ENCODE measurements at regions not wholly inside any gene's neighbourhood (a gene's known extent, or its start where the extent isn't known, plus 50 kb on each side); places are given as distances from the start of the nearest gene placed in this dataset.
"Not testable (repeated sequence)": the region's sequence is repeated elsewhere in the genome, so short reads cannot be mapped to it uniquely, and the experiment has no call there.

DNA sequence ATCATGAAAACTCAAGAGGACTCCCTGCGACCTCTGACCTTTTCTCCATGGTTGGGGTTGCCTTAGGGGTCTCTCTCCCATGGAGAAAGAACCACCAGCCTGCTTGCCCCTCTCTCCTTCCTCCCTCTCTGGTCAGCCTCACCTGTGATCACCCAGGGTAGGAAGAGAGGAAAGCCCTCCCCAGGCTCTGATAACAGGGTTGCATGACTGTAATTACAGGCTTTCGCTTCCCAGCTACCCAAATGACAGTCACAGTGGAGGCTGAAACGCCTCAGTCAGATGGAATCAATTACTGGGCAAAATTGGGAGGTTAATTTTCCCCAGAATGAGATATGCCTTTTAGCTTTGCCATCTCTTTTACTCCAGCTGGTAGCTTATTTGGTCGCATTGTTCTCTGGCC lies 265.8 kb upstream of the SOX9 start:
- Histone ChIP-seq H3K36me3 (ENCODE audit: control insufficient read depth in 1 of 2, insufficient read depth in 2 of 2, low read length in 1 of 2) (no peaks in the 10 kb centered on the region), H3K4me1 (ENCODE audit: control insufficient read depth in 1 of 2, insufficient read depth in 2 of 2, low read length in 2 of 2) (no peaks in the 10 kb centered on the region), H3K27me3 (ENCODE audit: control insufficient read depth in 1 of 2, insufficient read depth in 2 of 2, low read length in 1 of 2) (no peaks in the 10 kb centered on the region), H3K27ac (ENCODE audit: low read depth in 1 of 2, low read length in 2 of 2) (no peak overlapping the region), H3K4me3 (ENCODE audit: low read length in 2 of 2) (no peak overlapping the region), H3K9me3 (ENCODE audit: control insufficient read depth, low read length) (no peaks in the 10 kb centered on the region)
- intact Hi-C loops (cut with DNase I), result no loop called here
- ATAC-seq (ENCODE audit: low FRiP score) (no peak), DNase-seq (no peak)
- 69 to 78% methylated on average over 4 of the region's 4 CpGs for WGBS, 2 donors

DNA sequence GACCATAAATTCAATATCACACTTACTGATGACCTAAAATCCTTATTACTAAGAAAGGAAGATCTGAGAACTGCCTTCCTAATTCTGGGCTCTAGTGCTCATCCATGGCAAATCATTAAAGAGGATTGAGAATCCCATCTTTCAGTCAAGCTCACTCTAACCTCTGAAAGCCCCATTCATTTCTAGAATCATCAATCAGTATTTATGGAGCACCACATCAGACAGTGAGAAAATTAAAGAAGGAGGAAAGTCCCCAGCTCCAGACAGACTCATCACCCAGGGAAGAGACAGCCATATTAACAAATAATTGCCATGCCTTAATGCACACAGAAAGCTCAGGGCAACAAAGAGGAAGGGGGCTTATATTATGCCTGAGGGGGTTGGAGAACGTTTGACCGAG lies 256.1 kb upstream of the SOX9 start:
- H3K4me1 ChIP-seq (ENCODE audit: control insufficient read depth in 1 of 2, insufficient read depth in 2 of 2, low read length in 2 of 2), result no peaks in the 10 kb centered on the region
- no peak overlapping the region for H3K4me3 ChIP-seq (ENCODE audit: low read length in 2 of 2)
- no peak overlapping the region for H3K27ac ChIP-seq (ENCODE audit: low read depth in 1 of 2, low read length in 2 of 2)
- H3K36me3 ChIP-seq (ENCODE audit: control insufficient read depth in 1 of 2, insufficient read depth in 2 of 2, low read length in 1 of 2), result no peaks in the 10 kb centered on the region
- no peaks in the 10 kb centered on the region for H3K27me3 ChIP-seq (ENCODE audit: control insufficient read depth in 1 of 2, insufficient read depth in 2 of 2, low read length in 1 of 2)
- 59 to 66% methylated on average over 2 of the region's 2 CpGs for WGBS, 2 donors
- DNase-seq, result no peak
- H3K9me3 ChIP-seq (ENCODE audit: control insufficient read depth, low read length), result no peaks in the 10 kb centered on the region
- ATAC-seq (ENCODE audit: low FRiP score), result no peak
- intact Hi-C loops (cut with DNase I), result no loop called here

DNA sequence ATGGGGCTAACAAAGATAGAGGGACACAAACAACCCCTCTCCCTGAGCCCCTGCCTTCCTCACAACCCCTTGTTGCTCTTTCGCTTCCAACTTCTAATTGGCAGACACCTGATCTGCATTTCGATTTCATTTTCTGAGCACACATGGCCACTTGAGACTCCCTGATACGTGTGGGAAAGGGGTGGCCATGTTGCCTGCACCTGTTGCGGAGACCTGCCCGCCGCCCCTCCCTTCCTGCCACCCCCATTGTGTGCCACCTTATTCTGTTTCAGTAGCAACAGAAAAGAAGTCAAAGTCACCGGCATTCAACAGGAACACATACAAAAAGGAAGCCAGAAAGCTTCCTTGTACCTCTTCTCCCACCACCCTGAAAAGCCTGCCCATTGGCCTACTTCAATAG lies 254.7 kb upstream of the SOX9 start:
- no peaks in the 10 kb centered on the region for H3K27me3 ChIP-seq (ENCODE audit: control insufficient read depth in 1 of 2, insufficient read depth in 2 of 2, low read length in 1 of 2)
- WGBS, 2 donors, result 88 to 90% methylated on average over 7 of the region's 7 CpGs
- ATAC-seq (ENCODE audit: low FRiP score), result no peak
- intact Hi-C loops (cut with DNase I), result no loop called here
- no peaks in the 10 kb centered on the region for H3K9me3 ChIP-seq (ENCODE audit: control insufficient read depth, low read length)
- no peak for DNase-seq
- no peak overlapping the region for H3K4me3 ChIP-seq (ENCODE audit: low read length in 2 of 2)
- no peaks in the 10 kb centered on the region for H3K4me1 ChIP-seq (ENCODE audit: control insufficient read depth in 1 of 2, insufficient read depth in 2 of 2, low read length in 2 of 2)
- H3K27ac ChIP-seq (ENCODE audit: low read depth in 1 of 2, low read length in 2 of 2), result no peak overlapping the region
- H3K36me3 ChIP-seq (ENCODE audit: control insufficient read depth in 1 of 2, insufficient read depth in 2 of 2, low read length in 1 of 2), result no peaks in the 10 kb centered on the region

DNA sequence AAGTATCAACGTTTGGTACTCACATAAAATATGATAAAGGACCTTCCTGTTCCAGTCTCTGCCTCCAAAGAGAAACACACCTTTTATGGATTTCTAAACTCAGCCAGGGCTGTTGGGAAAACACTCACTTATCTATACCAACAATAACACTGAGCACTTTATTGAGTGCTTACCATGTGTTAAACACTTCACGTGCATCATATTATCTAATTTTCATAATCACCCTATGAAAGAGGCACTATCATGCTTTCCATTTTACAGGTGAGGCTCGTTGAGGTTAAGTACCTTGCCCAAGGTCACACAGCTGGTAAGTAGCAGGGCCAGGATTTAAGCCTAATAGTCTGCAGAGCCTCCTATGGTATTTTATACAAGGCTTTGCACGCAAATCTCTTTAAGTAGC lies 251.5 kb upstream of the SOX9 start:
- Histone ChIP-seq H3K4me1 (ENCODE audit: control insufficient read depth in 1 of 2, insufficient read depth in 2 of 2, low read length in 2 of 2) (no peaks in the 10 kb centered on the region), H3K9me3 (ENCODE audit: control insufficient read depth, low read length) (no peaks in the 10 kb centered on the region), H3K4me3 (ENCODE audit: low read length in 2 of 2) (no peak overlapping the region), H3K36me3 (ENCODE audit: control insufficient read depth in 1 of 2, insufficient read depth in 2 of 2, low read length in 1 of 2) (no peaks in the 10 kb centered on the region), H3K27ac (ENCODE audit: low read depth in 1 of 2, low read length in 2 of 2) (no peak overlapping the region), H3K27me3 (ENCODE audit: control insufficient read depth in 1 of 2, insufficient read depth in 2 of 2, low read length in 1 of 2) (no peaks in the 10 kb centered on the region)
- intact Hi-C loops (cut with DNase I), result no loop called here
- 59 to 60% methylated on average over 4 of the region's 4 CpGs for WGBS, 2 donors
- no peak for DNase-seq
- ATAC-seq (ENCODE audit: low FRiP score), result no peak

DNA sequence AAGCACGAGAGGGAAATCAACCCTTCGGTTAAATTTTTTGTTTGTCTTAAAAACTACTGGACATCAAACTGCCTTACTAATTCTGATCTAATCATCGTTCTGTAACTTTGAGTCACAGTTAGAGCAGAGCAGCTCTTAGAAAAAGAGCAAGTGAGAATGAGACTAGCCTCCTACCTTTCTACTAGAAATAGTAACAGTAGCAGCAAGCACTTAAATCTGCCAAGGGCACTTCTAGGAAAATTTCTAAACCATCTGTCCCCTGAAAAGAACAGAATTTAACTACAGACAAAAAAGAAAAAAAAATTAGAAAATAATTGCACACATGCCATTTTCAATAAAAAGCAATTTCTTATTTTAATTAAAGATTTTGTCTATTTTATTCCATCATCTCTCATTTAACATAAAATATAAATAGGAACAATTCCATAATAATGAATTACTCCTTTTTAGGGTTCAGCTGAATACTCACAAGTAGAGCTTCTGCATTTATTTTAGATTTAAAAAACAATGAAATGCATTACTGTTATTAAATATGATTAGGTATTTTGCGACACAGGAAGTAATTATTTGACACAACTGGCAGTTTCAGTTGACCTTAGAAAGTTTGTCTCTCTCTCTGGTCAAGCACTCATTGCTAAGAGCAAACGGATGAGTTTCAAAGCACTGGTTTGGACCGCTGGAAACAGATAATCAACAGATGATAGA lies 250.8 kb upstream of the SOX9 start:
- intact Hi-C loops (cut with DNase I), result no loop called here
- no peaks in the 10 kb centered on the region for H3K4me1 ChIP-seq (ENCODE audit: control insufficient read depth in 1 of 2, insufficient read depth in 2 of 2, low read length in 2 of 2)

DNA sequence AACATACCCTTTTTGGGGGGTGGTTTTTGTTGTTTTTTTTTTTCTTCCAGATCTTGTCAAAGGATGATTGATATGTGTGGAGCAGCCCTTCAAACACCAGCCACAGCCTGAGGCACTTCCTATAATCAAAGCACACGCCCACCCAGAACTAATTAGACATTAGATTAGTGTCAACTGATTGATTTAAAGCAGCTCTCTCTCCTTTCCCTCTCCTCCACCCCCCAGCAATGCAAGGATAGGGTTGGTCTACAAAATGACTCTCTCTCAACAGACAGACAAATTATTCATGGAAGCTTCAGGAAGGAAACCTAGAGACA lies 250.3 kb upstream of the SOX9 start:
- Histone ChIP-seq H3K27me3 (ENCODE audit: control insufficient read depth in 1 of 2, insufficient read depth in 2 of 2, low read length in 1 of 2) (no peaks in the 10 kb centered on the region), H3K4me3 (ENCODE audit: low read length in 2 of 2) (no peak overlapping the region), H3K4me1 (ENCODE audit: control insufficient read depth in 1 of 2, insufficient read depth in 2 of 2, low read length in 2 of 2) (no peaks in the 10 kb centered on the region), H3K27ac (ENCODE audit: low read depth in 1 of 2, low read length in 2 of 2) (no peak overlapping the region), H3K36me3 (ENCODE audit: control insufficient read depth in 1 of 2, insufficient read depth in 2 of 2, low read length in 1 of 2) (no peaks in the 10 kb centered on the region), H3K9me3 (ENCODE audit: control insufficient read depth, low read length) (no peaks in the 10 kb centered on the region)
- ATAC-seq (ENCODE audit: low FRiP score), result no peak
- no peak for DNase-seq
- 45 to 47% methylated on average over 1 of the region's 1 CpG for WGBS, 2 donors
- intact Hi-C loops (cut with DNase I), result no loop called here

More for the DNA sequence above, 250.8 kb upstream of the SOX9 start:
- Histone ChIP-seq H3K4me3 (ENCODE audit: low read length in 2 of 2) (no peak overlapping the region), H3K9me3 (ENCODE audit: control insufficient read depth, low read length) (no peaks in the 10 kb centered on the region), H3K27ac (ENCODE audit: low read depth in 1 of 2, low read length in 2 of 2) (no peak overlapping the region), H3K27me3 (ENCODE audit: control insufficient read depth in 1 of 2, insufficient read depth in 2 of 2, low read length in 1 of 2) (no peaks in the 10 kb centered on the region), H3K36me3 (ENCODE audit: control insufficient read depth in 1 of 2, insufficient read depth in 2 of 2, low read length in 1 of 2) (no peaks in the 10 kb centered on the region)
- ATAC-seq (ENCODE audit: low FRiP score) (no peak), DNase-seq (no peak)
- 58 to 64% methylated on average over 6 of the region's 6 CpGs for WGBS, 2 donors

DNA sequence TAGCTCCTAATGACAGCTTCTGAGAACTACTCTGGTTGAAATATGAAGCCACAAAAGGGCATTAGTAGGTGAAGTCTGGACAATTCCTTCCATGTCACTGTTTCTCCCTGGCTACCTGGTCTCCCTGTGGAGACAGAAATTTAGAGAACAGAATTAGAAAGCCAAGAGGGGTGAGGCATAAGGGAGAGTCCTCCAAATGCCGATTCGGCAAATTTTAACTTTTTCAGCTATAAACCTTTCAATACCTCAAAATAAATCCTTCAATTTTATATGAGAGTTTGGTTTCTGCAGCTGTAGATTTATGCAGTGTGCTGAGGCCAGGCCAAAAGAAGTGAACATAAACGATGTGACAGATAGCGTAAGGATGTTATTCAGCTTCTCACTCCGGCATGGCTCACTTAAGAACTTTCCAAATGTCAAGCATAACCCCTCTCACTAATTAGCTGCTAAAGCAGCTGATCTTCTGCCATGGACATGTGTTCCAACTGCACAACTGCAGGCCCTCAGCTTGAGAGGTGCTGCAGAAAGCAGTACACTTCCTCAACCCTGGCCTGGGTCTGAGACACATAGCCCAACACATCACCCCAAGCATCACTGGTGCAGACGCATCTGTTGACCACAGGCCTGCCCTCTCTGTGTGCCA lies 247.9 kb upstream of the SOX9 start:
- no peaks in the 10 kb centered on the region for H3K9me3 ChIP-seq (ENCODE audit: control insufficient read depth, low read length)
- H3K27me3 ChIP-seq (ENCODE audit: control insufficient read depth in 1 of 2, insufficient read depth in 2 of 2, low read length in 1 of 2), result no peaks in the 10 kb centered on the region
- DNase-seq (no peak), ATAC-seq (ENCODE audit: low FRiP score) (no peak)
- H3K36me3 ChIP-seq (ENCODE audit: control insufficient read depth in 1 of 2, insufficient read depth in 2 of 2, low read length in 1 of 2), result no peaks in the 10 kb centered on the region
- WGBS, 2 donors, result 56 to 72% methylated on average over 6 of the region's 6 CpGs
- intact Hi-C loops (cut with DNase I), result no loop called here
- H3K4me3 ChIP-seq (ENCODE audit: low read length in 2 of 2), result no peak overlapping the region
- H3K27ac ChIP-seq (ENCODE audit: low read depth in 1 of 2, low read length in 2 of 2), result no peak overlapping the region
- no peaks in the 10 kb centered on the region for H3K4me1 ChIP-seq (ENCODE audit: control insufficient read depth in 1 of 2, insufficient read depth in 2 of 2, low read length in 2 of 2)

DNA sequence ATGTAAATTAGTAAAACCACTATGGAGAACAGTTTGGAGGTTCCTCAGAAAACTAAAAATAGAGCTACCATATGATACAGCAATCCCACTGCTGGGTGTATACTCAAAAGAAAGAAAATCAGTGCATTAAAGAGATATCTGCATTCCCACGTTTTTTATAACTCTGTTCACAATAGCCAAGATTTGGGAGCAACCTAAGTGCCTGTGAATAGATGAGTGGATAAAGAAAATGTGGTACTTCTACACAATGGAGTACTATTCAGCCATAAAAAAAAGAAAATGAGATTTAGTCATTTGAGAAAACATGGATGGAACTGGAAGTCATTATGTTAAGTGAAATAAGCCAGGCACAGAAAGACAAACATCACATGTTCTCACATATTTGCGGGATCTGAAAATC lies 246.0 kb upstream of the SOX9 start:
- H3K4me1 ChIP-seq (ENCODE audit: control insufficient read depth in 1 of 2, insufficient read depth in 2 of 2, low read length in 2 of 2); DNase-seq; ATAC-seq (ENCODE audit: low FRiP score); H3K9me3 ChIP-seq (ENCODE audit: control insufficient read depth, low read length); H3K27me3 ChIP-seq (ENCODE audit: control insufficient read depth in 1 of 2, insufficient read depth in 2 of 2, low read length in 1 of 2); intact Hi-C loops (cut with DNase I); H3K36me3 ChIP-seq (ENCODE audit: control insufficient read depth in 1 of 2, insufficient read depth in 2 of 2, low read length in 1 of 2); H3K4me3 ChIP-seq (ENCODE audit: low read length in 2 of 2); H3K27ac ChIP-seq (ENCODE audit: low read depth in 1 of 2, low read length in 2 of 2): not testable (repeated sequence)
- 79 to 80% methylated on average over 2 of the region's 2 CpGs for WGBS, 2 donors

DNA sequence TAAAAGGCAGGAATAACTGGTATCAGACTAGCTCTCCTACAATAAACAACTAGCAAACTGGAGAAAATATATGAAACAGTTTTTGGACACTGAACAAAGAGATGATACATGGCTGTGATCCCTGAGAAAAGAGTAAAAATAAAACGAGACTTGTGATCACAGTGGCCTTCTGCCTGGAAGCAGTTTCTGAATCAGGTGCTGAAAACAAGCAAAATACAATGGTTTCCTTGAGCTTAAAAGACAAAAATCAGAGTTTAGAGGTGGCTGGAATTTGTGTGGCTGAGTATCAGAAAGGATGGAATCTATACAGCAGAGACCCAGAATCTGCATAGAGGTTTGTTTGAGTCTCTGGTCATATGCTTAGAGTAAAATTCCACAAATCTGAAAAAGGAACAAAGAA lies 242.5 kb upstream of the SOX9 start:
- ATAC-seq (ENCODE audit: low FRiP score) (no peak), DNase-seq (no peak)
- Histone ChIP-seq H3K27ac (ENCODE audit: low read depth in 1 of 2, low read length in 2 of 2) (no peak overlapping the region), H3K4me3 (ENCODE audit: low read length in 2 of 2) (no peak overlapping the region), H3K9me3 (ENCODE audit: control insufficient read depth, low read length) (no peaks in the 10 kb centered on the region), H3K4me1 (ENCODE audit: control insufficient read depth in 1 of 2, insufficient read depth in 2 of 2, low read length in 2 of 2) (no peaks in the 10 kb centered on the region), H3K27me3 (ENCODE audit: control insufficient read depth in 1 of 2, insufficient read depth in 2 of 2, low read length in 1 of 2) (no peaks in the 10 kb centered on the region), H3K36me3 (ENCODE audit: control insufficient read depth in 1 of 2, insufficient read depth in 2 of 2, low read length in 1 of 2) (no peaks in the 10 kb centered on the region)
- intact Hi-C loops (cut with DNase I), result no loop called here
- WGBS, 2 donors, result 16 to 31% methylated on average over 1 of the region's 1 CpG
